Stomach smooth muscle (tissue), 2 donors: ENCODE measurements at regions not wholly inside any gene's neighbourhood (a gene's known extent, or its start where the extent isn't known, plus 50 kb on each side); places are given as distances from the start of the nearest gene placed in this dataset.

Experiments
- H3K27ac ChIP-seq: one replicate; pipeline ENCODE4 v1.7.0; 2013; ENCODE audit warnings: mild to moderate bottlenecking, low read length, inconsistent platforms
- H3K27me3 ChIP-seq, 2 donors: one replicate each; pipeline ENCODE4 v1.7.0; 2013; ENCODE audit warnings: low read length in 2 of 2; ENCODE audit not compliant: insufficient read depth in 2 of 2, control insufficient read depth in 1 of 2
- H3K36me3 ChIP-seq, 2 donors: one replicate each; pipeline ENCODE4 v1.7.0; 2013; ENCODE audit warnings: low read length in 2 of 2; ENCODE audit not compliant: control insufficient read depth in 2 of 2, insufficient read depth in 2 of 2
- H3K4me1 ChIP-seq: one replicate; pipeline ENCODE4 v1.7.0; 2013; ENCODE audit warnings: low read length; ENCODE audit not compliant: control insufficient read depth, insufficient read depth
- H3K4me3 ChIP-seq, 2 donors: one replicate each; pipeline ENCODE4 v1.7.0; 2013; ENCODE audit warnings: low read length in 2 of 2
- H3K9ac ChIP-seq, 2 donors: one replicate each; pipeline ENCODE4 v1.7.0; 2013; ENCODE audit warnings: low read length in 2 of 2, mild to moderate bottlenecking in 1 of 2
- H3K9me3 ChIP-seq, 2 donors: one replicate each; pipeline ENCODE4 v1.7.0; 2013; ENCODE audit warnings: low read length in 2 of 2; ENCODE audit not compliant: control insufficient read depth in 2 of 2
- donor health status: healthy.
- donor health status: Pancreatic carcinoma.

DNA sequence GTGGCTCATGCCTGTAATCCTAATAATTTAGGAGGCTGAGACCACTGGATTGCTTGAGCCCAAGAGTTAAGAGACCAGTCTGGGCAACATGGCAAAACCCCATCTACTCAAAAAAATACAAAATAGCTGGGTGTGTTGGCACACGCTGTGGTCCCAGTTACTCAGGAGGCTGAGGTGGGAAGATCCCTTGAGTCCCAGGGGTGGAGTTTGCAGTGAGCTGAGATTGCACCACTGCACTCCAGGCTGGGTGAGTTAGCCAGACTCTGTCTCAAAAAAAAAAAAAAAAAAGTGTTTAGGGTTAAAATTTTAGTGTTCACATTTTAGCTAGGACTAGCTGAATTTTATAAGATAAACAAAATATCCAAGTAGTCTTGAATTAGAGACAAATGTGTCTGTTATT lies 1340.1 kb upstream of the EPHA6 start:
- H3K27me3 ChIP-seq: no peaks in the 10 kb centered on the region
- H3K9me3 ChIP-seq: no peaks in the 10 kb centered on the region
- H3K4me1 ChIP-seq: no peaks in the 10 kb centered on the region
- no peaks in the 10 kb centered on the region for H3K36me3 ChIP-seq
- H3K27ac ChIP-seq: no peak overlapping the region
- H3K9ac ChIP-seq: no peak overlapping the region
- H3K4me3 ChIP-seq: no peak overlapping the region

DNA sequence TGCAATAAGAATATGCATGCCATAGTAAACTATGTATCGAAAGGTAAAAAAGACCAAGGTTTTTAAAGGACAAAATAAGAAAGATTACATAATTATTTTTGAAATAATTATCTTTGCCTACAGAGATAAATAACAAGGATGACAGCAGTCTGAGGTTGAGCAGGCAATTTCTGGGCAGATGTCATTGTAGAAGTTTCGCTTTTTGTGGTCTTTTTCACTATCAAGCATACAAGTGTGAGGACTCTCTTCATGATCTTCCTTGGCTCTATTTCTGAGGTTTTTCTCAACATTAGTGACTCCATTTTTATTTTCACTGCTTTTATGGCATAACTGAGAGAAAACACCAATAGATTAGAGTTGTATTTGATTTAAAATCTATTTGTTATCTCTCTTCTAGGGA lies 1337.9 kb upstream of the EPHA6 start:
- Histone ChIP-seq H3K27ac (no peak overlapping the region), H3K9me3 (no peaks in the 10 kb centered on the region), H3K4me1 (no peaks in the 10 kb centered on the region), H3K27me3 (no peaks in the 10 kb centered on the region), H3K4me3 (no peak overlapping the region), H3K36me3 (no peaks in the 10 kb centered on the region), H3K9ac (no peak overlapping the region)

DNA sequence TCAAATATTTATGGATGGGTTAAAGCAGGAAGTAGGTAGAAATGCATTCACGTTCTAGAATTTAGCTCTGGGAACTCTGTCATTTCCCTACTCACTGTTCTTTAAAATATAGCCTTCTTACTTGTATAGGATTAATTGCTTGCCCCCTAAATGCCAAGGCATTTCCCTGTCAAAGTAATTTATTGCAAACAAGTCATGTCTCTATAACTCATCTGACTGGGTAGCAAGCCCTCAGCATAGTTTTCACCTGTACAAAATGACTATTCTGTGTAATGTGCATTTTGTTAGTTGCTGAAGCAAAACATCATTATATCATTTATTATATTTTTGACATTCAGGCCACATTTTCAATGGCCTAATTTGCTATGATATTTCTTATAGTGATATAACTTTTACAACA lies 1308.2 kb upstream of the EPHA6 start:
- no peaks in the 10 kb centered on the region for H3K36me3 ChIP-seq
- H3K9me3 ChIP-seq: no peaks in the 10 kb centered on the region
- H3K27me3 ChIP-seq: no peaks in the 10 kb centered on the region
- no peak overlapping the region for H3K4me3 ChIP-seq
- no peak overlapping the region for H3K9ac ChIP-seq
- H3K4me1 ChIP-seq: no peaks in the 10 kb centered on the region
- H3K27ac ChIP-seq: no peak overlapping the region

DNA sequence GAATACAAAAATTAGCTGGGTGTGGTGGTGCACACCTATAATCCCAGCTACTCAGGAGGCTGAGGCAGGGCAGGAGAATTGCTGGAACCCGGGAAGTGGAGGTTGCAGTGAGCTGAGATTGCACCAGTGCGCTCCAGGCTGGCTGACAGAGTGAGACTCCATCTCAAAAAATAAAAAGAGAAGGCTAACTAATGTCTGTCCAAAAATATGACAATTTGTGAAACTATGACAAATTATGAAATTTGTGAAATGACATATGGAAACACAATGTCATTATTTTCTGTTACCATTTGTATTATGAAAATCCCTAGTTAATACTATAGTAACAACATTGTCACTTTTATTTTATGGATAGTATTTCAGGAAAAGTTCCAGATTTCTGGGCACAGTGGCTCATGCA lies 1306.3 kb upstream of the EPHA6 start:
- Histone ChIP-seq H3K4me1 (no peaks in the 10 kb centered on the region), H3K27me3 (no peaks in the 10 kb centered on the region), H3K9me3 (no peaks in the 10 kb centered on the region), H3K9ac (no peak overlapping the region), H3K27ac (no peak overlapping the region), H3K4me3 (no peak overlapping the region), H3K36me3 (no peaks in the 10 kb centered on the region)

DNA sequence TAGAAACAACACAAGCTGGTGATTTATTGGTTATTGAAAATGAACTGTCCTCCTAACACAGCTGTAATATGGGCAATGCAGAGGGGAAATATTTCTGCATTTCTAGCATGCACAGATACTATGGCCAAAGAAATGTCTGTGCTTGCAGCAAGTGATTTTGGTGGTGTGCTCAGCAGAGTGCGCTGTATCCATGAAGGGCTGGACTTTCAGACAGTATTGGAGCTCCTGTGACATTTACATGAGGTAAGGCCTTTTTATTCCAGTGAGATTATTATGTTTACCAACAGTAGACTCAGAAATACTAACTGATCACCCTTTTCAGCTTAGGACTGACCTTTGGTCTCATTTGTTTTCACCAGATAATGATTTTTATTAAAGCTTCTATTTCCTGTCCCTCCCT lies 1302.6 kb upstream of the EPHA6 start:
- Histone ChIP-seq H3K36me3 (no peaks in the 10 kb centered on the region), H3K27ac (no peak overlapping the region), H3K27me3 (no peaks in the 10 kb centered on the region), H3K9me3 (no peaks in the 10 kb centered on the region), H3K9ac (no peak overlapping the region), H3K4me3 (no peak overlapping the region), H3K4me1 (no peaks in the 10 kb centered on the region)

DNA sequence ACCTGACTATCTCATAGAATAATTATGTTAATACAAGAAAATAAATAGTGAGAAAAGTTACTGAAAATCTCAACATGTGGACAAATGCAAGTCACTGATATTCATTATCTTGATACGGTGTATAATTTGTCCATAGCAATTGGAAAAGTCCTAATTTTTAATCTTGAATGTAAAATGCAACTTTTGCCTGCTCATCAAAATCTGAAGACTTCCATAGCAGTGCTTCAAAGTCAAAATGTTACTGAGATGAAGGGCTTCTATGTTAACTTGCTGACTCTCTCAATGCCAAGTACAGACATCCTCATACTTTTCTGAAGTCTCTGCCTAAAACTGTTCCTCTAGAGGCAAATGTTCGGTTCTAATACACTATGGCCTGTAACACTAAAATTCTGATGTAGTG lies 1300.1 kb upstream of the EPHA6 start:
- Histone ChIP-seq H3K36me3 (no peaks in the 10 kb centered on the region), H3K9me3 (no peaks in the 10 kb centered on the region), H3K9ac (no peak overlapping the region), H3K4me3 (no peak overlapping the region), H3K27me3 (no peaks in the 10 kb centered on the region), H3K27ac (no peak overlapping the region), H3K4me1 (no peaks in the 10 kb centered on the region)

DNA sequence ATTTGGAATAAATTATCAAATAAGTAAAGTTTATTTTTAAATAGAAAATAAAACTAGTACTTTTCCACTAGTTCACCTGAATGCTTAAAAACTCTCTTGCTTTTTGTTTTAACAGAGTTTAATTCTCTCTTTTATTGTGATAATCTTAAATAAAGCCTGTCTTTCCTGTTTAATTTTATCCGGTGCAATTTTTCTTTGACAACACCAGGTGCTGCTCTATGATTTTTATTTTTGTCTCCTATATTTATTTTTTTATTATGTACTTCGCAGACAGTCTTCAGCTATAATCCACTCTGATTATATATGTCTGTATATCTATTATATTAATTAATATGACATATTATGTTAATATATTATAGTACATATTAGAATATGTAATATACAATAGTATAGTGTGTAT lies 1293.0 kb upstream of the EPHA6 start:
- no peaks in the 10 kb centered on the region for H3K36me3 ChIP-seq
- H3K4me3 ChIP-seq: no peak overlapping the region
- H3K27me3 ChIP-seq: no peaks in the 10 kb centered on the region
- no peak overlapping the region for H3K9ac ChIP-seq
- H3K27ac ChIP-seq: no peak overlapping the region
- no peaks in the 10 kb centered on the region for H3K9me3 ChIP-seq
- H3K4me1 ChIP-seq: no peaks in the 10 kb centered on the region

DNA sequence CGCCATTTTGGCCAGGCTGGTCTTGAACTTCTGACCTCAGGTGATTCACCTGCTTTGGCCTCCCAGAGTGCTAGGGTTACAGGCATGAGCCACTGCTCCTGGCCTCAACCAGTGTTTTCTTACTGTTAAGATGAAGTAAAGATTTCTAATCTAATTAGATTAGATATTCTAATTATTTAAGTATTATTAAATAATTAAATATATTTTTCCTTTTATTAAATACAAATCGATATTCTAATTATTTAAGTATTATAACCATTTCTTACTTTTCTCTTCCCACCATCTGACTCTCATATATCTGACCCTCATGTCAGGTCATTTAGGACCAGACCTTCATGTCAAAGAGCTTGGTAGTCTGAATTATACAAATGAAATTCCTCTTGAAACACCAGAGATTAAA lies 1291.9 kb upstream of the EPHA6 start:
- H3K27ac ChIP-seq: no peak overlapping the region
- no peaks in the 10 kb centered on the region for H3K4me1 ChIP-seq
- H3K9me3 ChIP-seq: no peaks in the 10 kb centered on the region
- no peak overlapping the region for H3K9ac ChIP-seq
- H3K27me3 ChIP-seq: no peaks in the 10 kb centered on the region
- H3K36me3 ChIP-seq: no peaks in the 10 kb centered on the region
- H3K4me3 ChIP-seq: no peak overlapping the region

DNA sequence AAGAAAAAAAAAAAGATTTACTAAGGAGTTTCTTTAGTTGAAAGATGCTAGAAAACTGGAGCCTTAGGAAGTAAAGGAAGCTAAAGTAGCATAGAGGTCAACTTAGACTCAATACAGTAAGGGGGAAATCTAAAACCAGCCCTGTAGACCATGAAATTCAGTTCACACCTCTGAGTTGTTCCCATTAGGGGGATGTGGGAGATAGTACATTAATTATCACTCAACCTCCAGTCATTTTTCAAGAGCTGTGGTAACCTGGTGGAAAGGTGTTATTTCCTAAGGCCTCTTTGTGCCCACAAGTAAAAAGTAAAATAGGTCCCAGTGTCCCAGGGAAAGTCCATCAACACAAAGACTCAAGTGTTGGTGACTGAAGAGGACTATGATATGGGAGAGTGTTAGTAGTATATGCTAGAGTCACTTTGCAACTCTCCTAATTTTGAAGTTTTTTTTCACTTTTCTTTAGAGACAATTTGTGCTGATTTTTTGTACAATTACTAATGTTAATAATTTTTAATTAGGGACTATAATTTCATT lies 1274.4 kb upstream of the EPHA6 start:
- Histone ChIP-seq H3K4me1 (no peaks in the 10 kb centered on the region), H3K9me3 (no peaks in the 10 kb centered on the region), H3K27me3 (no peaks in the 10 kb centered on the region), H3K9ac (no peak overlapping the region), H3K27ac (no peak overlapping the region), H3K36me3 (no peaks in the 10 kb centered on the region), H3K4me3 (no peak overlapping the region)

DNA sequence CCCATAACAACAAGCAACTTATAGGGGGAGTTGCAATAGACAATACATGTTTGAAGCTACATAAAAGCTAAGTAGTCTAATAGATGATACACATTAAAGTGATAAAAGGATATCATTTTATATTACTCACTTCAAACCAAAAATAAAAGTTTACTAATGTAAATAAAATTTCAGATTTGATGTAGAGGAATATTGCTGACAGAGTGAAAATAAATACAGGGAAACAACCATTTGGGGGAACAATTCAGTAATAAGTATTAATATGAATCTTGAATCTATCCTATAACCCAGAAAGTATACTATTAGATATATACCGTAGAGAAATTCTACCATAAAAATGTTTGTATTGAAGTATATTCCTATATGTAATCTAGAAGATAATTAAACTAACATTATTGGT lies 1248.9 kb upstream of the EPHA6 start:
- H3K27ac ChIP-seq: no peak overlapping the region
- H3K27me3 ChIP-seq: no peaks in the 10 kb centered on the region
- no peak overlapping the region for H3K4me3 ChIP-seq
- H3K36me3 ChIP-seq: no peaks in the 10 kb centered on the region
- H3K9me3 ChIP-seq: peaks cover 0 to 5% of the 10 kb centered on the region in 2 donors
- H3K4me1 ChIP-seq: no peaks in the 10 kb centered on the region
- no peak overlapping the region for H3K9ac ChIP-seq

DNA sequence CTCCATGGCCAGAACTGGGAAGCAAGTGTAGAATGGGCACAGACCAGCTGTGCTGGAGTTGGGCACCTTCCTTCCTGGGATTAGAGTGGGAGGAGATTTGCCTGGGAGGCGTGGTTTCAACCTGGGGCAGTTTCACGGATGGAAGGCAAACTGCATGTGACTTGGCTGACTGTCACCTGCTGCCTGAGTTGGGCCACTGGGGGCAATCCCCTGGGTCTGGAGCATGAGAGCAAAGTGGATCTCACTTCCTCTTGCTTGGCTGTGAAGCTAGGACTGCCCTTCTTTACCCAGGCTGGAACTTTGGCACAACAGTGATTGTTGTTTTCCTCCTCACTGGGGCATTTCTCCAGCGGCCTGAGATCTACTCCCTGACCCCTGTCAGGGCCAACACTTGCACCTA lies 1247.0 kb upstream of the EPHA6 start:
- Histone ChIP-seq H3K9me3 (peaks cover 0 to 5% of the 10 kb centered on the region in 2 donors), H3K27me3 (no peaks in the 10 kb centered on the region), H3K4me1 (no peaks in the 10 kb centered on the region), H3K4me3 (no peak overlapping the region), H3K9ac (no peak overlapping the region), H3K27ac (no peak overlapping the region), H3K36me3 (no peaks in the 10 kb centered on the region)
